ENCODE measurements at regions not wholly inside any gene's neighbourhood (a gene's known extent, or its start where the extent isn't known, plus 50 kb on each side); places are given as distances from the start of the nearest gene placed in this dataset.

GRCh38 chr7:34281260-34281659, 375.9 kb downstream of the BMPER start:
- H3K9me3 Mint-ChIP-seq (ENCODE audit: low read depth): no peaks in the 10 kb centered on the region
- no peak overlapping the region for H3K4me3 Mint-ChIP-seq (ENCODE audit: unreplicated experiment)
- no peak overlapping the region for H3K27ac Mint-ChIP-seq (ENCODE audit: unreplicated experiment)
- TF ChIP-seq, protein P1, sequence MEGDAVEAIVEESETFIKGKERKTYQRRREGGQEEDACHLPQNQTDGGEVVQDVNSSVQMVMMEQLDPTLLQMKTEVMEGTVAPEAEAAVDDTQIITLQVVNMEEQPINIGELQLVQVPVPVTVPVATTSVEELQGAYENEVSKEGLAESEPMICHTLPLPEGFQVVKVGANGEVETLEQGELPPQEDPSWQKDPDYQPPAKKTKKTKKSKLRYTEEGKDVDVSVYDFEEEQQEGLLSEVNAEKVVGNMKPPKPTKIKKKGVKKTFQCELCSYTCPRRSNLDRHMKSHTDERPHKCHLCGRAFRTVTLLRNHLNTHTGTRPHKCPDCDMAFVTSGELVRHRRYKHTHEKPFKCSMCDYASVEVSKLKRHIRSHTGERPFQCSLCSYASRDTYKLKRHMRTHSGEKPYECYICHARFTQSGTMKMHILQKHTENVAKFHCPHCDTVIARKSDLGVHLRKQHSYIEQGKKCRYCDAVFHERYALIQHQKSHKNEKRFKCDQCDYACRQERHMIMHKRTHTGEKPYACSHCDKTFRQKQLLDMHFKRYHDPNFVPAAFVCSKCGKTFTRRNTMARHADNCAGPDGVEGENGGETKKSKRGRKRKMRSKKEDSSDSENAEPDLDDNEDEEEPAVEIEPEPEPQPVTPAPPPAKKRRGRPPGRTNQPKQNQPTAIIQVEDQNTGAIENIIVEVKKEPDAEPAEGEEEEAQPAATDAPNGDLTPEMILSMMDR (IDR thresholded peaks at IDR 0.05): peak; percentile 61
- H3K36me3 Mint-ChIP-seq (ENCODE audit: low read depth): no peaks in the 10 kb centered on the region
- peaks cover 8% of the 10 kb centered on the region for H3K27me3 Mint-ChIP-seq (ENCODE audit: low read depth)
- no peak for DNase-seq (ENCODE audit: low spot score)
- H3K4me1 Mint-ChIP-seq (ENCODE audit: low read depth): no peaks in the 10 kb centered on the region

- Mint-ChIP-seq H3K36me3 (ENCODE audit: low read depth) (no peaks in the 10 kb centered on the region), H3K27ac (ENCODE audit: unreplicated experiment) (no peak overlapping the region), H3K4me1 (ENCODE audit: low read depth) (no peaks in the 10 kb centered on the region), H3K27me3 (ENCODE audit: low read depth) (peaks cover 8% of the 10 kb centered on the region), H3K9me3 (ENCODE audit: low read depth) (no peaks in the 10 kb centered on the region), H3K4me3 (ENCODE audit: unreplicated experiment) (no peak overlapping the region)
- TF ChIP-seq, protein P1 (IDR thresholded peaks at IDR 0.05): no peak
- no peak for DNase-seq (ENCODE audit: low spot score)
Observed at GRCh38 chr7:34282271-34282670, 375.7 kb upstream of the NPSR1 start.

DNA sequence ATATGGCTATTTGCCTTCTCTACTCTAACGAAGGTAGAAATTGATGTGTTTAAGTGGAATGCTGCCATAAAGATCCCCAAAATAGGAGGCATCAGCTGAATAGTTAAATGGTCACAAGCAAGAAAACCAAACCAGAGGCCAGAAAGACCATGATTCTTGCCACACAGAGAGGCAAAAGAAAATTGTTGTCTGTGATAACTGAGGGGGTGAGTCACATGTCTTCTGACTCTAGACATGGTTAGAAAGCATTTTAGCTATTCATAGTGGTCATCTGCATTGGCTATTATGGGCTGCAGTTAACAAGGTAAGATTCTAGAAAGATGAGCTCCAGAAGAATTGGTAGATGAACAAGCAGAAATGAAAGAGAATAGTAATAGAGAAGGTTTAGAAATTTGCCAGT, 361.4 kb upstream of the NPSR1 start:
- no peak for DNase-seq (ENCODE audit: low spot score)
- Mint-ChIP-seq H3K36me3 (ENCODE audit: low read depth) (no peaks in the 10 kb centered on the region), H3K4me1 (ENCODE audit: low read depth) (no peaks in the 10 kb centered on the region), H3K27ac (ENCODE audit: unreplicated experiment) (no peak overlapping the region), H3K27me3 (ENCODE audit: low read depth) (peaks cover 7% of the 10 kb centered on the region), H3K4me3 (ENCODE audit: unreplicated experiment) (no peak overlapping the region), H3K9me3 (ENCODE audit: low read depth) (peaks cover 9% of the 10 kb centered on the region)
- TF ChIP-seq, protein P1 (IDR thresholded peaks at IDR 0.05): no peak

- peaks cover 4% of the 10 kb centered on the region for H3K27me3 Mint-ChIP-seq (ENCODE audit: low read depth)
- no peaks in the 10 kb centered on the region for H3K36me3 Mint-ChIP-seq (ENCODE audit: low read depth)
- H3K4me1 Mint-ChIP-seq (ENCODE audit: low read depth): no peaks in the 10 kb centered on the region
- no peak for DNase-seq (ENCODE audit: low spot score)
- H3K4me3 Mint-ChIP-seq (ENCODE audit: unreplicated experiment): no peak overlapping the region
- no peak overlapping the region for H3K27ac Mint-ChIP-seq (ENCODE audit: unreplicated experiment)
- TF ChIP-seq, protein P1 (IDR thresholded peaks at IDR 0.05): no peak
- no peaks in the 10 kb centered on the region for H3K9me3 Mint-ChIP-seq (ENCODE audit: low read depth)
Observed at GRCh38 chr7:34298492-34299013, 359.5 kb upstream of the NPSR1 start.

DNA sequence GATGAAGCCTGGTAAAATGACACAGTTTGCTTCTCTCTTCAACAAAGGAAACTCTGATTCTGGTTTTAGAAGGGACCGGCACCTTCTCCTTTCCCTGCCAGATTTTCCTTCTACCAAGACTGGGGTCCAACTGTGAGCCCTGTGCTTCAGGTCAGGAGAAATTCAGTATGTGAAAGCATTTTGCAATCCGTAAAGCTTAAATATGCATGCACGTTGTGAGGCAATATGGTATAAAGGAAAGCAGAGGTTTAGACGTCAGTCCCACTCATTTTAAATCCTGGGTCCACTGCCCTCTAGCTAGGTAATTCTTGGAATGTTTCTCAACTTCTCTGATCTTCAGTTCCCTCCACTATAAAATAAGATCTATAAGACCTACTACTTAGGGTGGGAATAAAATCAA, 359.0 kb upstream of the NPSR1 start:
- Mint-ChIP-seq H3K4me3 (ENCODE audit: unreplicated experiment) (no peak overlapping the region), H3K27me3 (ENCODE audit: low read depth) (peaks cover 2% of the 10 kb centered on the region), H3K4me1 (ENCODE audit: low read depth) (no peaks in the 10 kb centered on the region), H3K36me3 (ENCODE audit: low read depth) (no peaks in the 10 kb centered on the region), H3K9me3 (ENCODE audit: low read depth) (no peaks in the 10 kb centered on the region), H3K27ac (ENCODE audit: unreplicated experiment) (no peak overlapping the region)
- TF ChIP-seq, protein P1 (IDR thresholded peaks at IDR 0.05): no peak
- no peak for DNase-seq (ENCODE audit: low spot score)
